Fibroblast of pulmonary artery (primary cell): ENCODE measurements at regions not wholly inside any gene's neighbourhood (a gene's known extent, or its start where the extent isn't known, plus 50 kb on each side); places are given as distances from the start of the nearest gene placed in this dataset.

Experiments used
- DNase-seq: peaks from one replicate; pipeline ENCODE4 v3.0.0-alpha.2; 2010; ENCODE audit warnings: low read depth
- H3K4me3 ChIP-seq: replicated peaks from 2 replicates; pipeline ENCODE4 v1.5.1; 2011; ENCODE audit warnings: low read depth, mild to moderate bottlenecking, control low read depth, low read length, moderate library complexity
- TF ChIP-seq, protein P1 (sequence below): IDR thresholded peaks from 2 replicates; pipeline ENCODE4 v1.5.1; 2011; ENCODE audit warnings: mild to moderate bottlenecking, control low read depth, low read length, inconsistent platforms; ENCODE audit errors: missing control alignments

DNA sequence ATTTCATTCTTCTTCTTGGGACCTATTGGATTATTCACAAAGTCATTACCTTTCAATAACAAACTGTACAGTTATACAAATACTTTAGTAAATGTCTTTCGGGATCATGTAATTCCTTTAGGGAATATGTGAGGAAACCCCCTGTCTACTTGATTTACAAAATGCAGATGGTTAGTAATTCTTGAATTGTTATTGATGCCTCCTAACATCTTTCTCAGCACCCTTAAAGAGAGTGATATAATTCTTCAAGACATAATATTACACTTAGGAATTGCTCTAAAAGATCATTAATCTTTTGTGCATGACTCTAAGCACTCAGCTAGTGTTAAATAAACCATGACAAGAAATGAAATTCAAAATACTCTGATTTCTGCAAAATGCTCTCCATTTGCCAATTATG is 988.1 kb upstream of the HS3ST1 start:
- no peak for DNase-seq
- TF ChIP-seq, protein P1, sequence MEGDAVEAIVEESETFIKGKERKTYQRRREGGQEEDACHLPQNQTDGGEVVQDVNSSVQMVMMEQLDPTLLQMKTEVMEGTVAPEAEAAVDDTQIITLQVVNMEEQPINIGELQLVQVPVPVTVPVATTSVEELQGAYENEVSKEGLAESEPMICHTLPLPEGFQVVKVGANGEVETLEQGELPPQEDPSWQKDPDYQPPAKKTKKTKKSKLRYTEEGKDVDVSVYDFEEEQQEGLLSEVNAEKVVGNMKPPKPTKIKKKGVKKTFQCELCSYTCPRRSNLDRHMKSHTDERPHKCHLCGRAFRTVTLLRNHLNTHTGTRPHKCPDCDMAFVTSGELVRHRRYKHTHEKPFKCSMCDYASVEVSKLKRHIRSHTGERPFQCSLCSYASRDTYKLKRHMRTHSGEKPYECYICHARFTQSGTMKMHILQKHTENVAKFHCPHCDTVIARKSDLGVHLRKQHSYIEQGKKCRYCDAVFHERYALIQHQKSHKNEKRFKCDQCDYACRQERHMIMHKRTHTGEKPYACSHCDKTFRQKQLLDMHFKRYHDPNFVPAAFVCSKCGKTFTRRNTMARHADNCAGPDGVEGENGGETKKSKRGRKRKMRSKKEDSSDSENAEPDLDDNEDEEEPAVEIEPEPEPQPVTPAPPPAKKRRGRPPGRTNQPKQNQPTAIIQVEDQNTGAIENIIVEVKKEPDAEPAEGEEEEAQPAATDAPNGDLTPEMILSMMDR: no peak
- H3K4me3 ChIP-seq: no peak overlapping the region

DNA sequence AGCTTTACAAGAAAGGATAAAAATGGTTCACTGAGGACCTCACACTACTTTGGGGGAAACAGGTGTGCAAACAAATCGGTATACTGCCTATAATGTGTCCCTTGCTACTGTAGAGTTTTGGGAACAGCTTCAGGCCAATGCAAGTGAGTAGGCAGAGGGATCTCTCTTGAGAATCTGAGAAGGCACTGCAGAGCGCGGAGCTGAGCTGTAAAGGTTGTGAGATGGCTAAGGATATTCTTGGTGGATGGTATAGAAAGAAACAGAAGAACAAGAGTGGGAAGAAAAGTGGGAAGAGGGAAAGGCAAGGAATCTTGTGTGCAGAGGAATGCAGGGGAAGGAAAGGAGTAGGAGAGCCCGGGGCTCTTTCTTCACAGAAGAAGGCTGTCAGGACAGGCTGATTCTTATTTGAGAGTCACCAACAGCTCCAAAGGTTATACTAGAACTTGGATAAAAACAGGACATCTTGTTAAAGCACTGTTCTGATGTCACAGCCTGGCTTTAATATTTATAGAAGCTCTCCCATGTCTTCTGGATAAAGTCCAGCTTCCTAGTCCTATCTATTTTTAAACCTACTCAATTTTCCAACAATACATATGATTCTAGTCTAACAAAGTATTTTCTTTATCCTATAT is 985.6 kb upstream of the HS3ST1 start:
- TF ChIP-seq, protein P1: no peak
- H3K4me3 ChIP-seq: no peak overlapping the region
- no peak for DNase-seq

DNA sequence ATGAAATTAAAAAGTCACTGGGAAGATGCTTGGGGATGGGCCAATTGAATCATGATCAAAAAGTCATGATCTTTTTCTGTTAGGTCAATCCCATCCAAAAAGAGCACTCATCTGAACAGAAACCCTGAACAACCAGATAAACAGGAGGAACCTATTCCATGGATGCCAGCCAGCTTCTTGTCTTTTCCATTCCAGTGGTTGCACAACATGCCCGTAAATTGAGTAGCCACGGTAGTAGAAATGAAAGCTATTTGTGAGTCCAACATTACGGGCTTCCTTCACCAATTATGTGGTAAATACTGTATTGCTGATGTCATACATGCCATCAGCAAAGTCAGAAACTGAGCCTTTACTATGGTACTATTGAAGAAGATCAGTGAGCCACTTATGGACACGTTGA is 982.4 kb upstream of the HS3ST1 start:
- peak; percentile 78 for DNase-seq
- TF ChIP-seq, protein P1: no peak
- no peak overlapping the region for H3K4me3 ChIP-seq

DNA sequence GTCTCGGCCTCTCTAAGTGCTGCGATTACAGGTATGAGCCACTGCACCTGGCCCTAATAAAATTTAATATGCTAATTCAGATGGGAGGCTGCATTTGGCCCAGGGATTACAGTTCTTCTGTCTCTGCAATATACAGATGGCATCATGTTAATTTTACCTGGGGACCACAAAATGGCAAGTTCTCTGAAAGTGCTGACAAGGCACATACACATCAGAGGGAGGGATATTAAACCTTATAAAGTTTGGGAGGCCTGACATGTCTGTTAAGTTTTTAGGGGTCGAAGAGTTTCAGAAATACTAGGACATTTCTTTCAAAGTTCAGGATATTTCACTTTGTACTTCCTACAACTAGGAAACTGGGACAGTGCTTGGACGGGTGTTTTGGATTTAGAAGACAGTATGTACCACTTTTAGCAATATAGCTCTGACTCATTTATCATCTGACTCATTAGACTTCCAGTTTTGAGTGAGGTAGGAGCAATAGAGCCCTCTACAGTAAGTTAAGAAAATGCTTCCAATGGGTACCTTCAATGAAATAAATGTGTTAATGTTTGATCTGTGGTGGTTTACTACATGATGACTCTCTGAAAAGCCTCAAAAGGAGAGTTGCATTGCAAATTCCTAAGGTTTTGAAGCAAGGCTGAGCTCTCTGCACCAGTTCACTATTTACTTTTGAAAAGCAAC is 981.0 kb upstream of the HS3ST1 start:
- TF ChIP-seq, protein P1: peak; percentile 64
- peak; percentile 90 for DNase-seq
- H3K4me3 ChIP-seq: no peak overlapping the region

DNA sequence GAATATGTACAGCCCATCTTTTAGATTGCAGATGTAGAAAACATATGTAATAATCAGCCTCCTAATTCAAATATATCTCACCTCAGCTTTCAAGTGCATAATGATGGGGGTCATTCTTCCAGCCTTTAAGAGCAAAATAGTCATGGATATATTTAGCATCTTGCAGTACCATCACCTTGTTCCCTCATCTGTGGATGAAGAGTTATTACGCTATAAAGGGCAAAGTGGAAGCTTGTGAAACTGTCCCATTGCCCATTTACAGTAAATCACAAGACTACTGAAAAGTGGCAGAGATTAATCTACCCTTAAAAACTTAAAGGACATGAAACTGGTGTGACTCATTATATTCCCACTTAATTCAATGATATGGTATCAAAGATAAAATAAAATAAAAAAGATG is 979.7 kb upstream of the HS3ST1 start:
- TF ChIP-seq, protein P1: no peak
- DNase-seq: no peak

DNA sequence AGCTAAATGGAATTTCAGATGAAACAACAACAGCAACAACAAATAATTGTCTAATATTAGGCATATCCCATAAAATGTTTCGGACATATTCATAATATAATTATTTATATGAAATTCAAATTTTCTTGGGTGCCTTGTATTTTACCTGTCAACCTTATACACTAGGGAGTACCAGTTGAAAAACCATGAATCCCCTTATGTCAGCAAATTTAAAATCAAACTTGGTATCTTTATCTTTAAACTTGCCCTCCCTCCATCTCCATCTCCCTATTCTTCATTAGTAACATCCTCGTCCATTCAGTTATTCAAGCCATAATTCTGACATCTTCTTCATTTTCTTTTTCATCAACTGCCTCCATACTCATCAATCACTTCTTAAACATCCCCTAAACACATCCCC is 974.5 kb upstream of the HS3ST1 start:
- DNase-seq: no peak
- TF ChIP-seq, protein P1: no peak
- H3K4me3 ChIP-seq: no peak overlapping the region

More for the DNA sequence above, 979.7 kb upstream of the HS3ST1 start:
- no peak overlapping the region for H3K4me3 ChIP-seq

DNA sequence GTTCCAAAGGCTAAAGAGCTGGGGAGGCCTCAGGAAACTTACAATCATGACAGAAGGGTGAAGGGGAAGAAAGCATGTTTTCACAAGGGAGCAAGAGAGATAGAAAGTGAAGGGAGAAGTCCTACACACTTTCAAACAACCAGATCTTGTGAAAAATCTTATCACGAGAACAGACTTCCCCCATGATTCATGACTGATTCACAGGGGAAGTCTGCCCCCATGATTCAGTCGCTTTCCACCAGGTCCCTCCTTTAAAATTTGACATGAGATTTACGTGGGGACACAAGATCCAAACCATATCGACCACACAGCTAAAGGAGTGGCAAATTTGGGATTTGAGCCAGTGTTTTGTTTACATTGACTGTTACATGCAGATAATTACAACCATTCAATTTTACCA is 971.1 kb upstream of the HS3ST1 start:
- DNase-seq: peak; percentile 49
- no peak overlapping the region for H3K4me3 ChIP-seq
- TF ChIP-seq, protein P1: no peak
